ENCODE measurements at regions not wholly inside any gene's neighbourhood (a gene's known extent, or its start where the extent isn't known, plus 50 kb on each side); places are given as distances from the start of the nearest gene placed in this dataset.
A peak's percentile ranks its signal among the peaks of the same experiment; 100 is the strongest.

DNA sequence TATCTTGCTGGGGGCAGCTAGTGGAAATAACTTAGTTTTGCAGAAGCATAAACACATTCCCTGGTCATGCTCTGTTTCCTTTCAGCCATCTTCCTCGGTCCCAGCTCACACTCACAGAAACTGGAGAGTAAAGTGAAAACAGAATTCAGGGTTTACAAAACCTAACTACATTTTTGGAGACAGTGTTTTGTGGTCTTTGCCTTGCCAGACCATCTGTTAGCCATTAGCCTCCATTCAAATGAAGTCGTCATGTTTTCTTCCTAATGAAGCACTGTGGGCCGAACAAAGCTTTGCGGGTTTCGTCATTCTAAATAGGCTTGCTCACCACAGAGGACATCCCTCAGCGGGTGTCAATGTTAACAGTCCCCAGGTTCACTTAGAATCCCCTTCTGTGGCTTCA, 214.6 kb upstream of the TMEM72 start:
- Histone ChIP-seq H3K9ac (ENCODE audit: low read depth in 1 of 2, low read length in 2 of 2) (no peak overlapping the region), H3K36me3 (ENCODE audit: control insufficient read depth in 2 of 2, insufficient read depth in 2 of 2, low read length in 2 of 2) (no peaks in the 10 kb centered on the region), H3K4me1 (ENCODE audit: control insufficient read depth in 2 of 2, insufficient read depth in 2 of 2, low read length in 2 of 2) (no peaks in the 10 kb centered on the region), H3K27me3 (ENCODE audit: control insufficient read depth in 2 of 2, insufficient read depth in 2 of 2, low read length in 2 of 2) (no peaks in the 10 kb centered on the region), H3K27ac (ENCODE audit: low read depth in 2 of 2, low read length in 2 of 2) (peak overlapping the region; percentile 6 to 16), H3K9me3 (ENCODE audit: control insufficient read depth in 2 of 2, low read length in 2 of 2) (no peaks in the 10 kb centered on the region), H3K4me3 (ENCODE audit: low read length in 2 of 2) (no peak overlapping the region)

GRCh38 chr10:44697116-44697515, 214.0 kb upstream of the TMEM72 start:
- H3K4me3 ChIP-seq (ENCODE audit: low read length in 2 of 2): no peak overlapping the region
- H3K9ac ChIP-seq (ENCODE audit: low read depth in 1 of 2, low read length in 2 of 2): no peak overlapping the region
- H3K27ac ChIP-seq (ENCODE audit: low read depth in 2 of 2, low read length in 2 of 2): no peak overlapping the region
- H3K36me3 ChIP-seq (ENCODE audit: control insufficient read depth in 2 of 2, insufficient read depth in 2 of 2, low read length in 2 of 2): no peaks in the 10 kb centered on the region
- H3K9me3 ChIP-seq (ENCODE audit: control insufficient read depth in 2 of 2, low read length in 2 of 2): no peaks in the 10 kb centered on the region
- no peaks in the 10 kb centered on the region for H3K4me1 ChIP-seq (ENCODE audit: control insufficient read depth in 2 of 2, insufficient read depth in 2 of 2, low read length in 2 of 2)
- H3K27me3 ChIP-seq (ENCODE audit: control insufficient read depth in 2 of 2, insufficient read depth in 2 of 2, low read length in 2 of 2): no peaks in the 10 kb centered on the region

GRCh38 chr10:44702531-44702930, 208.6 kb upstream of the TMEM72 start:
- Histone ChIP-seq H3K9ac (ENCODE audit: low read depth in 1 of 2, low read length in 2 of 2) (no peak overlapping the region), H3K36me3 (ENCODE audit: control insufficient read depth in 2 of 2, insufficient read depth in 2 of 2, low read length in 2 of 2) (no peaks in the 10 kb centered on the region), H3K9me3 (ENCODE audit: control insufficient read depth in 2 of 2, low read length in 2 of 2) (no peaks in the 10 kb centered on the region), H3K27me3 (ENCODE audit: control insufficient read depth in 2 of 2, insufficient read depth in 2 of 2, low read length in 2 of 2) (no peaks in the 10 kb centered on the region), H3K4me3 (ENCODE audit: low read length in 2 of 2) (no peak overlapping the region), H3K27ac (ENCODE audit: low read depth in 2 of 2, low read length in 2 of 2) (no peak overlapping the region), H3K4me1 (ENCODE audit: control insufficient read depth in 2 of 2, insufficient read depth in 2 of 2, low read length in 2 of 2) (no peaks in the 10 kb centered on the region)

- H3K36me3 ChIP-seq (ENCODE audit: control insufficient read depth in 2 of 2, insufficient read depth in 2 of 2, low read length in 2 of 2): no peaks in the 10 kb centered on the region
- H3K4me1 ChIP-seq (ENCODE audit: control insufficient read depth in 2 of 2, insufficient read depth in 2 of 2, low read length in 2 of 2): no peaks in the 10 kb centered on the region
- no peak overlapping the region for H3K9ac ChIP-seq (ENCODE audit: low read depth in 1 of 2, low read length in 2 of 2)
- no peak overlapping the region for H3K4me3 ChIP-seq (ENCODE audit: low read length in 2 of 2)
- no peaks in the 10 kb centered on the region for H3K9me3 ChIP-seq (ENCODE audit: control insufficient read depth in 2 of 2, low read length in 2 of 2)
- H3K27me3 ChIP-seq (ENCODE audit: control insufficient read depth in 2 of 2, insufficient read depth in 2 of 2, low read length in 2 of 2): no peaks in the 10 kb centered on the region
- no peak overlapping the region for H3K27ac ChIP-seq (ENCODE audit: low read depth in 2 of 2, low read length in 2 of 2)
Observed at GRCh38 chr10:44703241-44704155, 207.6 kb upstream of the TMEM72 start.

GRCh38 chr10:44704616-44705015, 206.5 kb upstream of the TMEM72 start:
- Histone ChIP-seq H3K9me3 (ENCODE audit: control insufficient read depth in 2 of 2, low read length in 2 of 2) (no peaks in the 10 kb centered on the region), H3K9ac (ENCODE audit: low read depth in 1 of 2, low read length in 2 of 2) (no peak overlapping the region), H3K27ac (ENCODE audit: low read depth in 2 of 2, low read length in 2 of 2) (no peak overlapping the region), H3K4me1 (ENCODE audit: control insufficient read depth in 2 of 2, insufficient read depth in 2 of 2, low read length in 2 of 2) (no peaks in the 10 kb centered on the region), H3K27me3 (ENCODE audit: control insufficient read depth in 2 of 2, insufficient read depth in 2 of 2, low read length in 2 of 2) (no peaks in the 10 kb centered on the region), H3K36me3 (ENCODE audit: control insufficient read depth in 2 of 2, insufficient read depth in 2 of 2, low read length in 2 of 2) (no peaks in the 10 kb centered on the region), H3K4me3 (ENCODE audit: low read length in 2 of 2) (no peak overlapping the region)

DNA sequence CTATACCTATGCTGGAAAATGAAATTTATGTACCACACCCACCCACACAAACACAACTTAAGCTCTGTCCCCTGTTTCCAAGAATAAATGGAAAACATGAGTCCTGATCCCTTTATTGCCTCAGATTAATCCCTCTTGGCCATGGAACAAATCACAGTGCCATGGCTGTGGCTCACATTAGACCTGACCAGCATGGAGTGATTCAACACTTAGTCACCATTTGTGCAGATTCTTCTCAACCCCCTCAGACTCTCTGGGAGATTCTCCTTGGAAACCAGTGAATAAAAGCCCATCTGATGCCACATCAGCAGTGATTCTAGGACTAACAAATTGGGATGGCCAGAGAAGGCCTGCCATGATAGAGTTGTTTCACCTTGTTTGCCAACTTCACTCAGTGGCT, 204.4 kb upstream of the TMEM72 start:
- no peak overlapping the region for H3K27ac ChIP-seq (ENCODE audit: low read depth in 2 of 2, low read length in 2 of 2)
- H3K9me3 ChIP-seq (ENCODE audit: control insufficient read depth in 2 of 2, low read length in 2 of 2): no peaks in the 10 kb centered on the region
- no peaks in the 10 kb centered on the region for H3K4me1 ChIP-seq (ENCODE audit: control insufficient read depth in 2 of 2, insufficient read depth in 2 of 2, low read length in 2 of 2)
- no peaks in the 10 kb centered on the region for H3K36me3 ChIP-seq (ENCODE audit: control insufficient read depth in 2 of 2, insufficient read depth in 2 of 2, low read length in 2 of 2)
- no peak overlapping the region for H3K9ac ChIP-seq (ENCODE audit: low read depth in 1 of 2, low read length in 2 of 2)
- no peaks in the 10 kb centered on the region for H3K27me3 ChIP-seq (ENCODE audit: control insufficient read depth in 2 of 2, insufficient read depth in 2 of 2, low read length in 2 of 2)
- no peak overlapping the region for H3K4me3 ChIP-seq (ENCODE audit: low read length in 2 of 2)

DNA sequence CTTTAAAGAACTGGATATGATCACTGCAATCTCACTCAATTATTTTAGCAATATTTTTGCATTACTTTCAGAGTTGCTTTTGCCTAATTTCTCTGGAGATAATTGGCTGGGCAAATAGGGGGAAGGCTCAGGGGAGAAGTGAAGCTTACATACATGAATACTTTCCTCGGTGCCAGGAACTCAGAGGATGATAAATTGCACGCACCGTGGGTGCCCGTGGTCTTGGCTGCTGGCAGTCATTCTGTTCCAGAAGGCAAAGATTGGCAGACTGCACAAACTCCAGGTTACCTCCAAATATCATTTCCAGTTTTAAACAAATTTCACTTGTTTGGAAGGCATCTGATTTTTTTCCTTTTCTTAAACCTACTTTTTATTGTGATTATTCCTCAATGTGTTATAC, 197.8 kb upstream of the TMEM72 start:
- H3K27me3 ChIP-seq (ENCODE audit: control insufficient read depth in 2 of 2, insufficient read depth in 2 of 2, low read length in 2 of 2): no peaks in the 10 kb centered on the region
- H3K4me1 ChIP-seq (ENCODE audit: control insufficient read depth in 2 of 2, insufficient read depth in 2 of 2, low read length in 2 of 2): no peaks in the 10 kb centered on the region
- no peak overlapping the region for H3K27ac ChIP-seq (ENCODE audit: low read depth in 2 of 2, low read length in 2 of 2)
- H3K36me3 ChIP-seq (ENCODE audit: control insufficient read depth in 2 of 2, insufficient read depth in 2 of 2, low read length in 2 of 2): no peaks in the 10 kb centered on the region
- H3K4me3 ChIP-seq (ENCODE audit: low read length in 2 of 2): no peak overlapping the region
- H3K9ac ChIP-seq (ENCODE audit: low read depth in 1 of 2, low read length in 2 of 2): no peak overlapping the region
- no peaks in the 10 kb centered on the region for H3K9me3 ChIP-seq (ENCODE audit: control insufficient read depth in 2 of 2, low read length in 2 of 2)

- Histone ChIP-seq H3K27ac (ENCODE audit: low read depth in 2 of 2, low read length in 2 of 2) (no peak overlapping the region), H3K9me3 (ENCODE audit: control insufficient read depth in 2 of 2, low read length in 2 of 2) (no peaks in the 10 kb centered on the region), H3K9ac (ENCODE audit: low read depth in 1 of 2, low read length in 2 of 2) (no peak overlapping the region), H3K27me3 (ENCODE audit: control insufficient read depth in 2 of 2, insufficient read depth in 2 of 2, low read length in 2 of 2) (no peaks in the 10 kb centered on the region), H3K36me3 (ENCODE audit: control insufficient read depth in 2 of 2, insufficient read depth in 2 of 2, low read length in 2 of 2) (no peaks in the 10 kb centered on the region), H3K4me1 (ENCODE audit: control insufficient read depth in 2 of 2, insufficient read depth in 2 of 2, low read length in 2 of 2) (no peaks in the 10 kb centered on the region), H3K4me3 (ENCODE audit: low read length in 2 of 2) (no peak overlapping the region)
Observed at GRCh38 chr10:44714451-44714850, 196.7 kb upstream of the TMEM72 start.

DNA sequence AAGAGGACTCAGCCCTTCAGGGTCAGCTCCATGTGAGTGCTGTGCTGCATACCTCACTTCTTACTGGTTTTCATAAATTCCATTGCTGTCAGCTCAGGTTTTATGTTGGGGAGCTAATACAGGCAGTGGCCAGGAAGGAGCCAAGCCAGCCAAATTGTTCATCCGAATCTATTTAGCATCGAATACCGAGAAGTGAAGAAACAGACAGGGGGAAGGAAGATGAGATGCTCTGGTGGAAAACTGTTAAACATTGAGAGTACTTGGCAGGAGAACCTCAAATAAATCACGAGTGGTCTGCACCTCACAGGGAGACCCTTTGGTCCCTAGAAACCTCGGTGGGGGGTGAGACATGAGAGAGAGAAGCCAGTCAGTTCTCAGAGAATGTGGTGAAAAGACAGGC, 196.0 kb upstream of the TMEM72 start:
- Histone ChIP-seq H3K4me1 (ENCODE audit: control insufficient read depth in 2 of 2, insufficient read depth in 2 of 2, low read length in 2 of 2) (no peaks in the 10 kb centered on the region), H3K27me3 (ENCODE audit: control insufficient read depth in 2 of 2, insufficient read depth in 2 of 2, low read length in 2 of 2) (no peaks in the 10 kb centered on the region), H3K9ac (ENCODE audit: low read depth in 1 of 2, low read length in 2 of 2) (no peak overlapping the region), H3K9me3 (ENCODE audit: control insufficient read depth in 2 of 2, low read length in 2 of 2) (no peaks in the 10 kb centered on the region), H3K27ac (ENCODE audit: low read depth in 2 of 2, low read length in 2 of 2) (no peak overlapping the region), H3K4me3 (ENCODE audit: low read length in 2 of 2) (no peak overlapping the region), H3K36me3 (ENCODE audit: control insufficient read depth in 2 of 2, insufficient read depth in 2 of 2, low read length in 2 of 2) (no peaks in the 10 kb centered on the region)

GRCh38 chr10:44716470-44717015, 194.6 kb upstream of the TMEM72 start:
- no peak overlapping the region for H3K4me3 ChIP-seq (ENCODE audit: low read length in 2 of 2)

More at GRCh38 chr10:44716470-44717015, 194.6 kb upstream of the TMEM72 start:
- H3K9me3 ChIP-seq (ENCODE audit: control insufficient read depth in 2 of 2, low read length in 2 of 2): no peaks in the 10 kb centered on the region
- no peaks in the 10 kb centered on the region for H3K4me1 ChIP-seq (ENCODE audit: control insufficient read depth in 2 of 2, insufficient read depth in 2 of 2, low read length in 2 of 2)
- no peak overlapping the region for H3K27ac ChIP-seq (ENCODE audit: low read depth in 2 of 2, low read length in 2 of 2)
- H3K9ac ChIP-seq (ENCODE audit: low read depth in 1 of 2, low read length in 2 of 2): no peak overlapping the region
- no peaks in the 10 kb centered on the region for H3K27me3 ChIP-seq (ENCODE audit: control insufficient read depth in 2 of 2, insufficient read depth in 2 of 2, low read length in 2 of 2)
- H3K36me3 ChIP-seq (ENCODE audit: control insufficient read depth in 2 of 2, insufficient read depth in 2 of 2, low read length in 2 of 2): no peaks in the 10 kb centered on the region
